Fibroblast of skin of left quadriceps (primary cell): ENCODE measurements at regions not wholly inside any gene's neighbourhood (a gene's known extent, or its start where the extent isn't known, plus 50 kb on each side); places are given as distances from the start of the nearest gene placed in this dataset.
A peak's percentile ranks its signal among the peaks of the same experiment; 100 is the strongest.

Experiments
- DNase-seq, 2 experiments: peaks; one replicate each; pipeline ENCODE4 v3.0.0-alpha.2; 2013; ENCODE audit warnings: low read depth in 2 of 2

DNA sequence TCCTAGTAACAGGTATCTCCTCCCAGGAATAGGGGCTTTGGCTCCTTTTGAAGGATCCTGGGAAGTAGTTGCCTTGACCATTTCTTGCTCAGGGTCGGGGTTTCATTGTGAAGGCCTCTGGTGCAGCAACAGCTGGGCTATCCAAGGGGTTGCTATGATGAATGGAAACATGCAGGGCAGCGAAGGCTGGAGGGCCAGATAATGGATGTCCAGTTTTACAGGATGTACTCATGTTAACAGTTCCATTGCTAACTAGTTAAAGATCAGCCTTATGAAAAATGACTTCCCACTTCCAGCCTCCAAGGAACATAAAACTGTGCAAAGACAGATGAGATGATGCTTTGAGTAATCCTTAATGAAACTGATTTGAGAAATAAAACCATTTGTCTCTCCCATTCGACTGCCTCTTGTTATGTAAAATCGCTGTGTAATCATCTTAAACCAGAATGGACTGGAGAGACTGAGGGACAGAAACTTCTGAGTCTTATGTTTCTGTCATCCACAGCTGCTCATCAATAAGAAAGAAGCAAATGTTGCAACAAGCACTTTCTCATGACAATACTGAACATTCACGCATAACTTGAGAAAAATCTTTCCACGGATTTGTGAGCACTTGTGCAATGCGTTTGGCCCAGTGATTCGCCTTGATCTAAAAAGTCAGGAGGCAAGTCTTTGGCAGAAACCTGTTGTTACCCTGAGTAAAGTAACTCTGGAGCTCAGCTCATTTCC, 473.5 kb upstream of the RGMA start:
- DNase-seq, result no peak

DNA sequence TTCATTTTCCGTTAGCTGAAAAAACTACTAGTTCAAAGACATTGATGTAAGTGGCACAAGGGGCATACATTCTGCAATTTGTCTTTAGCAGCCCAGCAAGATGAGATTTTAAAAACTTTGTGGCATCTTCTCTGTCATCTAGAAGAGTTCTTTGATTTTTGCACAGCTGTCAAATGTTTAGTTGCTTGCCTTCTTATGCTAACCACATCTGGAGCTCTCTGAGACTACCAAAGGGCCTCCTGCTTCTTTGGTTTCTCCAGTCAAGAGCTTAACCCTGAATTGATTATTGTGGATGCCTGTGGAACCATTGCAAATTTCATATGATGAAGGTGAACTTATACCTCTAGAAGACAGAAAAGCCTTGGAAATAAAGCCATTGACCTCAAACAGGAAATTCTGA, 468.7 kb upstream of the RGMA start:
- DNase-seq, result no peak

DNA sequence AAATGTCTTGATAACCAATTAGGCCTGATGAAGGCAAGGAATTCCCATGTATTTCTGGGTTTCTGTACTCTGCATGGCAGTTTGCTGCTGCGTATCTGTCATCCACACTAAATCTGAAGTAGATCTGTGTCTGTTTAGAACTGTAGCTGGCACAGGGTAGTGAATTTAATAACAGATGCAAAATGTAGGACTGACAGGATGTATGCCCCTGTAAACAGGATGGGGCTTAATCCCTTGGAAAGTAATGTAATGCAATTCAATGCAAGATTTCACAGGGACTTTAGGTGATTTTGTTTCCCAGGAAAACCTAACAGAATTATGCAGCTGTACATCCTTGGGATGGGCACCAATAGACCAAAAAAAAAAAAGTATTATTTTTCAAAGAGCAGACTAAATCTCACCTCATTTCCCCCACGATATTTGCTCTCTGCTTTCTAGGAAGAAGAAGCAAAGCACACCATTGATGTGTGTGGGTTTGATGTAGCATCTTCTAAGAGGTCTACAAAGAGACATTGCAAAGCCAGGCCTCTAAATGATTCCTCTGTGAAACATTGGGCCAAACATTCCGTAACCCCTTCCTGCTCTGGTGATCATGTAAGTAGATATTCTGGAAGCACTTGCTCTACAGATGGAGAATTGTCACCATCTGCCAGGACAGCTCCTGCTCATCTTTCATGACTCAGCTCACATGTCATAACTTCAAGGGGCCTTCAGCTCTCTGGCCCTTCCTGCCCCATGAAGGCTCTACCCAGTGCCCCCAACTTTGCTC, 464.3 kb upstream of the RGMA start:
- DNase-seq, result no peak

DNA sequence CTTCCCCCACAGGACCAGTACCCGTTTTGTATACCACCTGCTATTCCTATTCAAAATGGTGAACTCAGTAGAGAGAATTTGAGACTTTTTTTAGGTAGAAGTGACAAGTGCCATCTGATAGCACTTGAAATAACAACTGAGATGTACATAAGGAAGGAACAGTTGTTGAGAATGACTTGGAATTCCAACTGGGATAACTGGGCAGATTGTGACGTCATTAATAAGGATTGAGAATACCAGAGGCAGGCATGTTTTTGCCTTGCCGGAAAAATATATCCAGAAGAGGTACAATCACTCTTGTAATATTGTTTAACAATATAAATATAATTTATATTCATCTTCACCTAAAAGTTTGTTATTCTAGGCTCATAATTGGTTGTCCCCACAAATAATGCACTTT, 454.1 kb upstream of the RGMA start:
- DNase-seq, result no peak

DNA sequence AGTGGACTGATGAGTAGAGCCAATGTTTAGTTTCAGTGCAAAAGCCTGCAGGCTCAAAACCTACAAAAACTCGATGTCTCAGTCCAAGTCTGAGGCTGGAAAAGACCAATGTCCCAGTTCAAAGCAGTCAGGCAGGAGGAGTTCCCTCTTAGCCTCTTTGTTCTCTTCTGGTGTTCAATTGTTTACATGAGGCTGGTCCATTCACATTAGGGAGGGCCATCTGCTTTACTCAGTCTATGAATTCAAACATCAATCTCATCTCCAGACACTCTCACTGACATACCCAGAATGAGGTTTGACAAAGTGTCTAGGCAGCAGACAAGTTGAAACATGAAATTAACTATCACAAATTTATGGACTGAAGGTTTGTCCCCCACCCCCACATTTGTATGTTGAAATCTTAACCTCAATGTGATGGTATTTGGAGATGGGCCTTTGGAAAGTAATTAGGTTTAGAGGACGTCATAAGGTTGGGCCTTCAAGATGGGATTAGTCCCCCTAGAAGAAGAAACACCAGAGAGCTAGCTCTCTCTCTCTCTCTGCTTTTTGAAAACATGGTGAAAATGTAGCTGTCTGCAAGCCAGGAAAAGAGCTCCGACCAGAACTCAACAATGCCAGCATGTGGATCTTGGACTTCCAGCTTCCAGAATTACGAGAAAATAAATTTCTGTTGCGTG, 438.5 kb upstream of the RGMA start:
- no peak for DNase-seq

DNA sequence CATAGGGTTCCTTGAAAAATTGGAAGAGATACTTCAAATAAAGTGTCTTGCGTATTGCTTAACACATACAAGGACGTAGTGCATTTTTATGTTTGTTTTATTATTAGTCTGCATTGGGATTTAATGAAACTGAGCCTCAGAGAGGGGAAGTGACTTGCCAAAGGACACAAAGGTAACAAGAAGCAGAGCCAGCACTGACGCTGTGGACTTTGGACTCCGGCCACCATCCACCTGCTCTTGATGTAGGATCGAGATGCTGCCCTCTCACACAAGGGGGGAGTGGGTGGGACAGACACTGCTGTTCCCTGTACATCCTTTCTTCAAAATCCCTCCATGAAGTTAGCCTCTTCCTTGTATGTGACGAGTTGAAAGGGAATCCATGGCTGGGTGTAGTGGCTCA, 435.4 kb upstream of the RGMA start:
- DNase-seq, result no peak

DNA sequence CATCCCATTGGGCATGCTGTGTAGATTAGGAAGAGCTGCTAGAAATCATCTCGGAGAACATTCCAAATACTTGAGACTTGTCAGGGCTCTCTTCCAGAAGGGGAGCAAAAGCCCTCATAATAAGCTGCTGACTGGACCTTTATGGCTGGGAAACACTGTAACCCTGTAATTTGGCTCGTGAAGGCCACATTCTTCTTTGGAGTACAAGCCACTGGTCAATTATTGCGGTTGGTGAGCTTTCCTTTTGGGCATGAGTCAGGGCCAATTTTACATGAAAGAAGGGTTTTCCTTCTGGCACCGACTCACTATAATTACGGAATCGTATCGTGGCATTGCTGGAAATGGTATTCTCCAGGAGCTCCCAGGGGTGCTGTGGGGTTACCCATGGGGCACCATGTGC, 434.5 kb upstream of the RGMA start:
- DNase-seq, result peak; percentile 58 to 59

DNA sequence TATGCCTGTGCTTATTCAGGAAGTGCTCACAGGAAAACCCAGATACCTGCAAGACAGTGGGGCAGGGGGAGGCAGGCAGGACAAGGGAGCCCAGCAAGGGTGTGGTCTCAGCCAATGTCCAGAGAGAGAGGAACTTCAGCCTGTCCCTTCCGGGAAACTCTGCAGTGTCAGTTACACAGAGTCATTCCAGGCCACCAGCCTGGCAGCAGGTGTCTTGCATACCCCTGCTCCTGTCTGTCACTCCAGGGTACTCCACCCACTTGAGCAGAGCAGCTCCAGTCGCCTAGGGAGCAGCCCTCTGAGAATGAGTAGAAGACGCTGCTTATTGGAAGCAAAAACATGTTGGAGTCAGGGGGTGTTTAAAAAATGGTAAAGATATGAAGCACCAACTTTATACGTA, 431.2 kb upstream of the RGMA start:
- no peak for DNase-seq

DNA sequence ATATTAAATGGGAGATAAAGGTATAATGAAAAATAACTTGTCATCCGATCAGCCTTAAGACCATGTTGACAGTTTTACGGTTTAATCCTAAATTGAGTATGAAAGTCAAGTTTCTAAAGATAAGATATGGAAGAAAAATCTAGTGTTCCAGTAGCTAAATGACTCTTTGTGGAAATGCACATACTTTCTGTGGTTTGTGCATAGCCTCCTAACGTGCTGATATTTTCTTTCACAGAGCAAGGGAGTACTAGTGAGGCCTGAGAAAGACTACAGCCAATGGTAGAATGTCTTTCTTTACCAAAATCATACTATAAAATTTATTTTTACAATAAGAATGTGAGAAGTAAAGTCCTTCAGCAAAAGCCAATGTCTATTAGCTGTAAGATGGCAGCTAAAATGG, 430.6 kb upstream of the RGMA start:
- DNase-seq, result no peak

DNA sequence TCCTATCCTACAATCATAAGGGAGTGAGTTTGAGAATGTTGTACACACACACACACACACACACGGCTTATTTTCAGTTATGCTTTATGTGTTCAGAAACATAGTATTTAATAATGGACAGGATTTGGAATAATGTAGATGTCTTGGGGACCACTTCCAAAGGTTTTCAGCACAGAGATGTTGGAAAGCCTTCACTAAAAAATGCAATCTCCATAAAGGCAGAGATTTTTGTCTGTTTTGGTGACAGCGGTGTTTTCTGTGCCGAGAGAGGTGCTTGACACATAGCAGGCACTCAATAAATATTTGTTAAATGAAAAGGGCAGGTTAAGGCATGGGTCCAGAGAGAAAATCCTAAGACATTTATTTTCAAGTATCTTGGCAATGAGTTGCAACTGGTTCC, 428.2 kb upstream of the RGMA start:
- no peak for DNase-seq

DNA sequence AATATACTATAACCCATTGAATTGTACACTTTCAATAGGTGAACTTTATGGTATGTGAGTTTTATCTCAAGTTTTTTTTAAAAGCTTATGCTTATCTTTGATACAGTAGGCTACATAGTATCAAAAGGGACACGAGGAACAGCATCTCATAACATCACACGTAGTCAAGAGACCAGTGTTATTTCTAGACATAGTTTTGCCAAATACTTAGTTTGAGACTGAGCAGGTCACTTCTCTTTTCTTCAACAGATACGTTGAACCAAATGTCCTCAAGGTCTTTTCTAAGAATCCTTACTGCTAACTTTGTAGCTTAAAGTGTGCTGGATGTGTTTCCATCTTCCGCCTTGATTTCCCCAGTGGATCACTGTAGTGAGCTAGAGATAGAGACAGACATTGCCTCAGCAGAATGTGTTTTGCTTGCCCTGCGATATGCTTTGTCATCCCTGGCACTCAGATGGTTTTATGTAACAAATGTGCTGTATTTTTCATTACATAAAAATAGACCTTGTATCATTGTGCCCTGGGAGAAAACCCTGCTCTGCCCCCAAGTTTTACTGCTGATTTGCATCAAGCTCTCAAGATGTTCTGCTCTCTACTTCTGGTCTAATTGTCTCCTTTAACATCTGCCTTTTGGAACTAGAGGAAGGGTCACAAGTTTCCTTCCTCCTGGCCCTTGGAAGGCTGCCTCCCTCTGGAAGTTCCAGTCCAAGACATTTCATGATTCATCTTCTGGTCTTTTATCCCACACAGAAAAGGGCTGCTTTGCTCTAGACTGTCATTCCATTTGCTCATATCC, 426.4 kb upstream of the RGMA start:
- DNase-seq, result no peak

DNA sequence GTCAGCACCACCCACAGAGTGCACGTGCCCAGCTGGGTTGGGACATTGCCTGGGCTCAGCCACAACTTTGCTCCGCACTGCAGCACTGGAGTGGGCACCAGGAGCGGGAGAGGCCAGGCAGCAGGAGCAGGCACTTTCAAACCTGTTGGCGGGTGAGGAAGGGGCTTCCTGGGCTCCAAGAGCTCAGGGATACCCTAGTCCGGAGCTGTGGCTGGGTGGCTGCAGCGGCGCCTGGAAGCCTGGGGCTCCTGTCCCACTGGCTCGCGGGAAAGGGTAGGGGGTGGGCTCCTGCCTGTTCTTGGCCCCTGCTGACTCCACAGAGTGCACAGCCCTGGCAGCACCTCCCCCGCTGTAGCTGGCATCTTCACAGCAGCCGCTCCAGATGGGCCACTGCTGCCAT, 417.6 kb upstream of the RGMA start:
- no peak for DNase-seq

DNA sequence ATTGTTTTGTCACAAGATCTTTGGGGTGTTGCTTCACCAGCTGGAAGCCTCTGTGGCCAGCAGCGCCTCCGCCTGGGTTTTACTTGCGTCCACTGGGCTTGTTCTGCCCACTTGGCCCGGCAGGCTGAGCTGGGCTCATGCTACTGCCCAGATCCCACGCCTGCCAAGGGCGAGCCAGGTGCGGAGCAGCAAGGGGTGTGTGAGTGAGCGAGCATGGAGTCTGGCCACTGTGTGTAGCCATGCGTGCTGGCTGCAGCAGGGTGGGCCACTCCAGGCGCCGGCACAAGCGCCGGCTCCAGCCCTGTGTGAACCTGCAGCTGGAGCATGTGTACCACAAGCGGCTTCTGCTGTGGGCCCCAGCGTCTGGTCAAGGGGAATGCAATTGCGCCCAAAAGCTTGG, 416.5 kb upstream of the RGMA start:
- no peak for DNase-seq

DNA sequence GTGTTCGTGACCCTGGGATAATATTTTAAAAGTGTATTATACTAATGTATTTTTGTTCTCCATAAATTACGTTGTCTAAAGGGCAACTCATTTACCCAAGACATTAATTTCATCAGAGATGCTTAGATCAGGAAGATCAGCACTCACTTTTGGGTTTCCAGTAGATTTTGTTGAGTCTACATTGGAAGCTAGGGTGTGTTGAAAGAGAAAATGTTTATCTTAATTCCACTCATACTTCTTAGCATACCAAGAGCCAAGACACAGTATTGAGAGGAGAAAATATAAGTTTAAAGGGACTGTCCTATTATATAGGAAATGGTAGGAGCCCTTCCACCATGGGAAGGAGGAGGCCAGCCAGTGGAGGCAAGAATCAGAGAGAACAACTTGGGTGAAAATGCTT, 412.9 kb upstream of the RGMA start:
- DNase-seq, result no peak

DNA sequence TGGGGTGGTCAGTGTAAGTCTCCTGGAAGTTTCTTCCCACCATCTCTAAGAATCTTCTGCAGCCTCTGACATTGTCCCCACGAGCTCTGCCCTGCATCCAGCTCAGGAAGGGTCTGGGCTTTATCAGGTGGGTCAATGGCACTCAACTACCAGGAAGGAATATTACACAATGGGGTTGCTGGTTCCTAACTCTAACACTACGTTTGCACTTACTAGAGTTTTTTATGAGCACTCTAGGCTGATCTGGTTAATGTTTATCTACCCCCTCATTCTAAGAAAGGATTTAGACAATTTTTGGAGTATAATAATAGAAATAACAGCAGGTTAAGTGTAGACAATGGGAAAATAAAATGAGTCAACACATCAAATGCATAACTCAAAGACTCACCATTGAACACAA, 411.1 kb upstream of the RGMA start:
- DNase-seq, result no peak

DNA sequence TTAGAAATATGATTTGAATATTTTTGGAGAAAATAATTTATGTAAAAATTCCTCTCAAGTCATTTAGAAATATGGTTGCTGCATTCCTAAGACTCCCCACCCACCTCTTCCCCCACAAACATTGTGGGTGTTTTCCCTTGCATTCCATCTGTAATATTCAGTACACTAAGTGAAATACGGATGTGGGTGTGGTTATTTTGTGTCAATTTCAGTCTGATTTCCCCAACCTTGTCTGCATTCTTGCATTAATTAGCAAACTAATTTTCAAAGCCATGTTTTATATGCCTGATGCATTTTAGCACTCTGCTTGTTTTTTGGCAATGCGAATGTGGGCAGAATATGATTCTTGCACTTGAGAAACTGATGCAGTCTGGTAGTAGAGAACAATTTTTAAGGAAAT, 408.3 kb upstream of the RGMA start:
- DNase-seq, result peak; percentile 9 to 13

DNA sequence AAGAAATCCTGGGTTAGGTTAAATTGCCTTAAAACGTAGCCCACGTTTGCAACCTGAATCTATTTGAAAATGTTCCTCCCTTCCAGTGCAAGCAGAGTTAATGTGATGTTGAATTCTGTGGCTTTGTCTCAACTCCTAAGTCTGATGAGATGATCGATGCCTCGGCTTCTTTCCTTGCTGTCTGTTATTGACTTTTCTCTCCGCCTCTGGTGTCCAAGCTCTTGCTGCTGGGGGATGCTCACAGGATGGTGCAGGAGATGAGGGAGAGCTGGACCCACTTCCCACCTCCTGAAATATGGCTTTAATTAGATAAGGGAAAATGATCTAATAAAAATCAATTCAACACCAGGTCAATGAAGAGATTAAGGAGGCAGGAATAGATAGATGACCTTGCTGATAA, 407.9 kb upstream of the RGMA start:
- no peak for DNase-seq

DNA sequence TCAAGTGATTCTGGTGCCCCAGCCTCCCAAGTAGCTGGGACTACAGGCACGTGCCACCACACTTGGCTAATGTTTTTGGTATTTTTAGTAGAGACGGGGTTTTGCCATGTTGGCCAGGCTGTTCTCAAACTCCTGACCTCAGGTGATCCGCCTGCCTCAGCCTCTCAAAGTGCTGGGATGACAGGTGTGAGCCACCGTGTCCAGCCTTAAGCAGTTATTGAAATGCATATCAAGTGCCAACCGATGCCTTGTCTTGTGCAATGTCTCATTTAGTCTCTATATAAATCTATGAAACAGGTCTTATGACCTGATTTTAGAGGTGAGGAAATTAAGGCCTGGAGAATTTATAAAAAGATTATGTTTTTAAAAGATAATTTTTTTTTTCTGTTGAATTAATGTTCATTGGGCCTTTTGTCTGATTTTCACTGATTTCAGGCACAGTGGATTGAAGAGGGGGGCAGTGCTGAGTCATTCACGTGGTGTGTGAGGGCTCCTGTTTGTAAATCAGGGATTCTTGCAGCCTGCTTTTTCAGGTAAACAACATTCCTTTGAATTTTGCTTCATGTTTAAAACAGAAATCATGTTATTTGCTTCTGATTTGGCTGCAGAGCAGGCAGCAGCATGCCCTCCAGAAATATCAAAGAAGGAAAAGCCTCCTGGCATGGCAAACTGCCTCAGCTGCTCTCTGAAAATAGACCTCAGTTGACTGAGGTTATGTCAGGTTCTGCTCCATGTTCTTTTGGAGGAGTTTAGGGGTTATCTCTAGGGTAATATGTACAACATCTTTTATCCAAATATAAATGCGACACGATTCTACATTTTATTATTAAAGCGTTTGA, 407.0 kb upstream of the RGMA start:
- DNase-seq, result no peak

DNA sequence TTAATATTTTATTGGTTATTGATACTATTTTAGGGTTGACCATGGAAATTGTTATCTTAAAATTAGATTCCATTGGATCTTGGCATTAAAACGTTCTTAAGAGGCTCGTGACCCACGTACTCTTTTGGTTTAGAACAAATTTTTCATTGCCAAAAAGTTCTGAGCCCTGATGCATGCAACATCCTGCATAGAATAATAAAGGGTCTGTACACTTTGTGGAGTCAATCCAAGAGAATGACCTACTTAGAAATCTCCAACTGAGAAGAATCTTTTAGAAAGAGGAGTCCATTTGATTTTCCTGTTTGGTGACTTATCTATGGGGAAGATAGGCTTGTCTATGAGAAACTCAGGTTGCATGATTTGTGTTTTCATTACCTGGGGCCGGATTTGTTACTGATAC, 404.2 kb upstream of the RGMA start:
- no peak for DNase-seq

DNA sequence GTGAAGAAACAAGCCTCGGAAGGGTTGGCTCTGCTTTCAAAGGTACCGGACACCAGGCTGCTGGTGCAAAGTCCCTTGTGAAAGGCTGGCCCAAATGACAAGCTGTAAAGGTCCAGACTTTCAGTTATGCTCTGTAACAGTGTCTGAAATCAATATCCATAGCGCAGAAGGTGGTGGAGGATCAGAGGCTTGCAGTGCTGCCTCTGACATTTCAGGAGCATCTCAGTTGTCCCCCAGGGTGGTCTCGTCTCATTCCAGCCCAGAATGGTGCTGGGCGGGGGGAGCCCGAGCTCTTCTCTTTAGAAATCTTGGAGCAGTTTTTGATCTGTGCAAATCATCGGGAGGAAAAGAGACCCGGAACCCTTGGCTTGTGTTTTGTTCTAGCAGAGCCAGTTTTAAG, 402.3 kb upstream of the RGMA start:
- DNase-seq, result no peak

DNA sequence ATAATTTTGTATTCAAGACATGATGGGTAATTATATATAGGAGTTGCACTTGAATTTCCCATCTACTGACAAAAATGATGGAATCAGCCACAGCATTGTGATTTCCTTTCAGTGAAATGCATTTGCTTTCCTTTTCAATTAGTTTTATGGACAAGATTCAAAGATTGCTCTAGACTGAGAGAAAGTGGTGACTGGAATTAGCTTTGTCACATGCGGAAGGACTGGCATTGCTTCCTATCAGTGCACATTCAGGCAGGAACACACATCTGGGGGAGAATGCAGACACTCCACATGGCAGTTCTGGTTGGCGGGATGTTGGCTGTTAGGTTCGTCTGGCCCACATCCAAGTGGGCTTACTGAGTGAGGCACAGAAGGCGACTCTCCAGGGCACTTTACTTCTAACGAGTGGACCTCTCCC, 399.3 kb upstream of the RGMA start:
- no peak for DNase-seq
